22Rv1 (cell line): ENCODE measurements at regions not wholly inside any gene's neighbourhood (a gene's known extent, or its start where the extent isn't known, plus 50 kb on each side); places are given as distances from the start of the nearest gene placed in this dataset.
"Not testable (repeated sequence)": the region's sequence is repeated elsewhere in the genome, so short reads cannot be mapped to it uniquely, and the experiment has no call there.

Experiments used
- H3K27ac ChIP-seq: fragments of 450-650 bp; 2 replicates; pipeline ENCODE4 v1.5.1; 2017
- ZFX ChIP-seq: fragments of 450-650 bp; IDR thresholded peaks from 2 replicates; pipeline ENCODE4 v1.6.1; 2017; ENCODE audit warnings: antibody characterized with exemption, borderline replicate concordance
- TF ChIP-seq, protein P1 (sequence below): fragments of 450-650 bp; IDR thresholded peaks from 2 replicates; pipeline ENCODE4 v1.5.1; 2017; ENCODE audit warnings: mild to moderate bottlenecking

DNA sequence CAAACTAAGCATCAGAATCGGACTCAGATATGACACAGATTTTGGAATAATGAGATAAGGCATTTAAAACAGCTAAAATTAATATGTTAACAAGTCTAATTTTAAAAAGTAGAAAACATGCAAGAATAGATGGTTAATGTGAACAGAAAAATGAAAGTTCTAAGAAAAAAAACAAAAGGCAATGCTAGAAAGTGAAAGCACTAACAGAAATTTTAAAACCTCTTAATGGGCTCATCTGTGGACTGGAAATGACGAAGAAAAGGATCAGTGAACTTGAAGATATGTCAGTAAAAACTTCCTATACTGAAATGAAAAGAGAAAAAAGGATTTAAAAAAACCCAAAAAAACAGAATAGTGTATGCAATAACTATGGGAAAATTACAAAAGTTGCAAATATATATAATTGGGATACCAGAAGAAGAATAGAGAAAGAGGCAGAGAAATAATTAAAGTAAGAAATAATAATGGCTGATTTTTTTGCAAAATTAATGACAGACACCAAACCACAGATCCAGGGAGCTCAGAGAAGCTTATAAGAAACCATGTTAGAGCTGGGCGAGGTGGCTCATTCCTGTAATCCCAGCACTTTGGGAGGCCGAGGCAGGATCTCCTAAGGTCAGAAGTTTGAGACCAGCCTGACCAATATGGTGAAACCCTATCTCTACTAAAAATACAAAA is 61.7 kb upstream of the KIF13A start:
- no peak overlapping the region for H3K27ac ChIP-seq
- TF ChIP-seq, protein P1, sequence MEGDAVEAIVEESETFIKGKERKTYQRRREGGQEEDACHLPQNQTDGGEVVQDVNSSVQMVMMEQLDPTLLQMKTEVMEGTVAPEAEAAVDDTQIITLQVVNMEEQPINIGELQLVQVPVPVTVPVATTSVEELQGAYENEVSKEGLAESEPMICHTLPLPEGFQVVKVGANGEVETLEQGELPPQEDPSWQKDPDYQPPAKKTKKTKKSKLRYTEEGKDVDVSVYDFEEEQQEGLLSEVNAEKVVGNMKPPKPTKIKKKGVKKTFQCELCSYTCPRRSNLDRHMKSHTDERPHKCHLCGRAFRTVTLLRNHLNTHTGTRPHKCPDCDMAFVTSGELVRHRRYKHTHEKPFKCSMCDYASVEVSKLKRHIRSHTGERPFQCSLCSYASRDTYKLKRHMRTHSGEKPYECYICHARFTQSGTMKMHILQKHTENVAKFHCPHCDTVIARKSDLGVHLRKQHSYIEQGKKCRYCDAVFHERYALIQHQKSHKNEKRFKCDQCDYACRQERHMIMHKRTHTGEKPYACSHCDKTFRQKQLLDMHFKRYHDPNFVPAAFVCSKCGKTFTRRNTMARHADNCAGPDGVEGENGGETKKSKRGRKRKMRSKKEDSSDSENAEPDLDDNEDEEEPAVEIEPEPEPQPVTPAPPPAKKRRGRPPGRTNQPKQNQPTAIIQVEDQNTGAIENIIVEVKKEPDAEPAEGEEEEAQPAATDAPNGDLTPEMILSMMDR, result no peak
- TF ChIP-seq ZFX, result no peak

DNA sequence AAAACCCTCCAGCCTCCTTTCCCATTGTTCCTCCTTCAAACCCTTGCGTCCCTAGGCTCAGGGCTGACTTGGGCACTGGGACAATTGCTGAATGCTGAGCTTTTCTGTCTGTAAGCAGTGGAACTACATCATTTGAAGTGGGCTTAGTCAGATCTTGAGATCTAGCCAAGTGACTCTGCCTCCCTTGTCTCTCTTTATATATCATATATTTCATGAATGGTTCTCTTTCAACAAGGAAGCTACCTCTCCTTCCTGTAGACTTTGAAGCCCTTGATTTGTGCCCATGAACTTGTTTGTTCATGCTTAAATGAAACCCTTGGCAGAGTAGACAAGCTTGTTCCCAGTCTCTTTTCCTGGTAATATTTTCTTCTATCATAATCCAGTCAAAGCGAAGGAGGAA is 60.0 kb upstream of the KIF13A start:
- no peak overlapping the region for H3K27ac ChIP-seq
- TF ChIP-seq ZFX, result no peak
- TF ChIP-seq, protein P1, result no peak

DNA sequence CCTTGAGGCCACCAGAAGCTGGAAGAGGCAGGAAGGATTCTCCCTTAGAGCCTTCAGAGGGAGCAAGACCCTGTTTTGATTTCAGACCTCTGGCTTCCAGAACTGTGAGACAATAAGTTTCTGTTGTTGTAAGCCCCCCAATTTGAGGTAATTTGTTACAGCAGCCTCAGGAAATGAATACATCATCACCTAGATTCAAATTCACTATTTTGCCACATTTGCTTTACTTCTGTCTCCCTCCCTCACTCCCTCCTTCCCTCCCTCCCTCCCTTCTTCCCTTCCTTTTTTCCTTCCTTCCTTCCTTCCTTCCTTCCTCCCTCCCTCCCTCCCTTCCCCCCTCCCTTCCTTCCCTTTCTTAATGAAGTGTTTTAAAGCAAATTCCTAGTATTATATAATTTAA is 58.1 kb upstream of the KIF13A start:
- TF ChIP-seq, protein P1, result no peak
- TF ChIP-seq ZFX, result no peak
- H3K27ac ChIP-seq, result no peak overlapping the region

DNA sequence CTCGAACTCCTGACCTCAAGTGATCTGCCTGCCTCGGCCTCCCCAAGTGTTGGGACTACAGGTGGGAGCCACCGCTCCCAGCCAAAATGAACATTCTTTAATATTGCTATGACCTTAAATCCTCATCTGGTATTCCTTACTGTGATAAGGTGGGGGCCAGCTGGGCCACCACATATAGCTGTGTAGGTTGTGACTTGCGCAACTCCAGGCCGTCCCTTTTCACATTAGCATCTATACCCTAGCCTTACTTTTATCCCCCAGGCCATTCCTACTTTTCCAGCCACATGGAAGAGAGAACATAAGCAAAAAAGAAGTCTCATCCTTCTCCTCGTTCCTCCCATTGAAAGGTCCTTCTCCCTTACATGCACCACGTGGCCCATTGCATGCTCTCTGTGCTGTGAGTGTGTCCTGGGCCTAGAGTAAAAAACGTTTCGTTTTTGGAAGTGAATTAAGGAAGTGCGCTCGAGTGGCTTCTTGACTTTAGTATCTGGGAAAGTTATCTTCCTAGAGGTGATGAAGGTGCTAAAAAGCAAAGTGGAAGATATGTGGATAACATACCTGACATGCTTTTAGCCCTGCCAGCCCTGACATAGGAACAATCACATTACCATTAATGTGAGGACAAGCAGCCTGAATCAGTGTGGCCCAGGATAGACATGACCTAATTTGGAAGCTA is 56.8 kb upstream of the KIF13A start:
- no peak overlapping the region for H3K27ac ChIP-seq
- no peak for TF ChIP-seq ZFX
- TF ChIP-seq, protein P1, result no peak

DNA sequence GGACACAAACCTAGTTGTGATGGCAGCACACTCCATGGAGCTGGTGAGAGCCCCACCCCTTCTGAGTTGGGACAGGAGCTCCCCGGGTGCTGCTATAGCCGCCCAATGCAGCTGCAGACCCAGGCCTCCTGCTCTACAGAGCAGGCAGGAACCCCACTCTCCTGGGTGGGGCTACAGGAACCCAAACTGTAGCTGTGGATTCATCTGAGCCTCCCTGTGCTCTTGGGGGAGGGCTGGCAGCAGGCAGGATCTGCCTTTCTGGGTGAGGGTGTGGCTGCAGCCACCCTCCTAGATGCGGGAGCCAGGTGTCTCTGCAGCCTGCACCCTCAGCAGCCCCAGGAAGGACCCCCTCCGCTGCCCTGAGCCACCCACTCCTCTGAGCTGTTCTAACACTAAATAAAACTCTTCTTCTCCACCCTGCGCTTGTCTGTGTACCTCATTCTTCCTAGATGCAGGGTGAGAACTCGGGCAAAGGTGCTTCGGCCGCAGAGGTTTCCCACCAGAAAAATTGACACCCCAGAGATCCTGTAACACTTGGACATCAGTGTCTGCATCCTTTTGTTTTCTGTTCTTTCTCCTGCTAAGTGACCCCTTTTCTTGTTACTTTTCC is 55.2 kb upstream of the KIF13A start:
- TF ChIP-seq, protein P1, result no peak
- TF ChIP-seq ZFX, result no peak
- no peak overlapping the region for H3K27ac ChIP-seq

DNA sequence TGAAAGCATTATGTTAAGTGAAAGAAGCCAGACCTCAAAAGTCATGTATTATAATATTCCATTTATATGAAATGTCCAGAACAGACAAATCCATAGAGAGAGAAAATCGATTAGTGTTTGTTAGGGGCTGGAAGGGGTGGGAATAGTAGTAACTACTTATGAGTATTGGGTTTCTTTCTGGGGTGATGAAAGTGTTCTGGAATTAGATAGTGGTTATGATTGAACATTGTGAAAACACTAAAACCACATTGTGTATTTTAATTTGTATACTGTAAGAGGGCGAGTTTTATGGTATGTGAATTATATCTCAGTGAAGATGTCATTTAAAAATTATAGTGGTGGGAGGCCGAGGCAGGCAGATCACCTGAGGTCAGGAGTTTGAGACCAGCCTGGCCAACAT is 52.0 kb upstream of the KIF13A start:
- no peak for TF ChIP-seq ZFX
- TF ChIP-seq, protein P1, result no peak
- no peak overlapping the region for H3K27ac ChIP-seq

DNA sequence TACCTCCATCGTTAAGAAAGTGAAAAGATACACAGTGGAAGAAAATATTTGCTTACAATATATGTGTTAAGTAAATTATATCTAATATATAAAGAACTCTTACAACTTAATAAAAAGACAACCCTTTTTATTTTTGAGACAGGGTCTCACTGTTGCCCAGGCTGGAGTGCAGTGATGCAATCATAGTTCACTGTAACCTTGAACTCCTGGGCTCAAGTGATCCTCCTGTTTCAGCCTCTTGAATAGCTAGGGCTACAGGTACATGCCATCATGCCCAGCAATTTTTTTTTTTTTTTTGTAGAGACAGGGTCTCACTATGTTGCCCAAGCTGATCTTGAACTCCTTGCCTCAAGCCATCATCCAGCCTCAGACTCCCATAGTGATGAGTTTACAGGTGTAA is 50.8 kb upstream of the KIF13A start:
- not testable (repeated sequence) for H3K27ac ChIP-seq
